GM10266 (cell line): ENCODE measurements at regions not wholly inside any gene's neighbourhood (a gene's known extent, or its start where the extent isn't known, plus 50 kb on each side); places are given as distances from the start of the nearest gene placed in this dataset.

ENCODE experiments used
- DNase-seq: peaks from one replicate; pipeline ENCODE4 v3.0.0; 2012; ENCODE audit errors: extremely low spot score
- TF ChIP-seq, protein P1 (sequence below): IDR thresholded peaks from 2 replicates; pipeline ENCODE4 v1.5.1; 2012; ENCODE audit warnings: mild to moderate bottlenecking, low read depth; ENCODE audit not compliant: control insufficient read depth, insufficient read depth; ENCODE audit errors: missing control alignments

DNA sequence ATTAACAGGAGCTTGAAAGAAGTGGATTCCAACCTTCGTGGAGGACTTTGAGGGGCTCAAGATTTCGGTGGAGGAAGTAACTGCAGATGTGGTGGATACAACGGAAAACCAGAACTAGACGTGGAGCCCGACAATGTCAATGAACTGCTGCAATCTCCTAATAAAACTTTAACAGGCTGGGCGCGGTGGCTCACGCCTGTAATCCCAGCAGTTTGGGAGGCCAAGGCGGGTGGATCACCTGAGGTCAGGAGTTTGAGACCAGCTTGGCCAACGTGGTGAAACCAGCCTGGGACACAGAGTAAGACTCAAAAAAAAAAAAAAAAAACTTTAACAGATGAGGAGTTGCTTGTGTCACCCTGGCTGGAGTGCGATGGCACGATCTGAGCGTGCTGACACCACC, 477.8 kb upstream of the MKI67 start:
- TF ChIP-seq, protein P1, sequence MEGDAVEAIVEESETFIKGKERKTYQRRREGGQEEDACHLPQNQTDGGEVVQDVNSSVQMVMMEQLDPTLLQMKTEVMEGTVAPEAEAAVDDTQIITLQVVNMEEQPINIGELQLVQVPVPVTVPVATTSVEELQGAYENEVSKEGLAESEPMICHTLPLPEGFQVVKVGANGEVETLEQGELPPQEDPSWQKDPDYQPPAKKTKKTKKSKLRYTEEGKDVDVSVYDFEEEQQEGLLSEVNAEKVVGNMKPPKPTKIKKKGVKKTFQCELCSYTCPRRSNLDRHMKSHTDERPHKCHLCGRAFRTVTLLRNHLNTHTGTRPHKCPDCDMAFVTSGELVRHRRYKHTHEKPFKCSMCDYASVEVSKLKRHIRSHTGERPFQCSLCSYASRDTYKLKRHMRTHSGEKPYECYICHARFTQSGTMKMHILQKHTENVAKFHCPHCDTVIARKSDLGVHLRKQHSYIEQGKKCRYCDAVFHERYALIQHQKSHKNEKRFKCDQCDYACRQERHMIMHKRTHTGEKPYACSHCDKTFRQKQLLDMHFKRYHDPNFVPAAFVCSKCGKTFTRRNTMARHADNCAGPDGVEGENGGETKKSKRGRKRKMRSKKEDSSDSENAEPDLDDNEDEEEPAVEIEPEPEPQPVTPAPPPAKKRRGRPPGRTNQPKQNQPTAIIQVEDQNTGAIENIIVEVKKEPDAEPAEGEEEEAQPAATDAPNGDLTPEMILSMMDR: no peak
- DNase-seq: no peak

DNA sequence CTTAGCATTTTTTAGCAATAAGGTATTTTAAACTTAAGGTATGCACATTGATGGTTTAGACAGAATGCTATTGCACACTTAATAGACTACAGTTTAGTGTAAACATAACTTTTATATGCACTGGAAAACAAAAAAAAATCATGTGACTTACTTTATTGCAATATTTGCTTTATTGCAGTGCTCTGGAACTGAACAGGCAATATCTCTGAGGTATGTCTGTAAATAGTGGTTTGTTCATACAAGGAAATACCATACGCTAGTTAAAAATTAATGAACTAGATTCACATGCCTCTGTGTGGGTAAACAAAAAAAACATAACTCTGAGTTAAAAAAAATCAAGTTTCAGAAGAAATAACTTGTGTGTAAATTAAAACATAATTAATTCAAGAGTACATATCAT, 479.0 kb upstream of the MKI67 start:
- TF ChIP-seq, protein P1: no peak
- DNase-seq: no peak

DNA sequence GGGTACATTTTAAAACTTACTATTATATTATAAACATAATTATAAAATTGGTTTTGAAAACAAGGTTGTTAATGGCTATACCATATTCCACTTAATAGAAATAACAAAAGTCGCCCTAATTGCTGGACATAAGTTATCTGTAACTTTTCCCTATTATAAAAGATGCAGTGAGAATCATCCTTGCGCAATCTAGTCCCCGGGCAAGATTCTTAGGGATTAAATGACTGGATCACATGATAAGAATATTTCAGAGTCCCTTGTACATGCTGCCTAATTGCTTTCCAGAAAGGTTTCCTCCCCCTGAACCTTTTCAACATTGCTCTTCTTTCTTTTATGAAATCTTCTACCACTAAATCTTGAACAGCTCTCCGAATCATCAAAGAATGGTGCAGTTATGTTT, 479.8 kb upstream of the MKI67 start:
- no peak for DNase-seq
- TF ChIP-seq, protein P1: no peak

DNA sequence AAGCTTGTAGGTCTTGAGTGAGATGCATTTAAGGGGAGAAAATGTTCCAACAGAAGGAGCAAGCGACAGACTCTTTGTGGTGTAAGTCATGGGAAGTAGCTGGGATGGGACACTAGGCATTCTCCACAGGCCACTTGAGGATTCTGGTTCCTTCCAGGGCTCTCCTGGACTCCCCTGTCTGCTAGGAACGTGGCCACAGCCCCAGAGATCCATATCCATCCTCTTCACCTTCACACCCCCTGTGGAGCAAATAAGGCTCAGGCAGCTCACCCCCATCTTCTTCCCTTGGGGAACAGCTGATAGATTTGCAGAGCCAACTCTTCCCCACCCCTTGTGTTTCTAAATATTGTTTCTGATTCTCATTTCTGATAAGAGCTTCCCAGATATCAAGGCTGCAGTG, 482.6 kb upstream of the MKI67 start:
- TF ChIP-seq, protein P1: no peak
- DNase-seq: no peak

DNA sequence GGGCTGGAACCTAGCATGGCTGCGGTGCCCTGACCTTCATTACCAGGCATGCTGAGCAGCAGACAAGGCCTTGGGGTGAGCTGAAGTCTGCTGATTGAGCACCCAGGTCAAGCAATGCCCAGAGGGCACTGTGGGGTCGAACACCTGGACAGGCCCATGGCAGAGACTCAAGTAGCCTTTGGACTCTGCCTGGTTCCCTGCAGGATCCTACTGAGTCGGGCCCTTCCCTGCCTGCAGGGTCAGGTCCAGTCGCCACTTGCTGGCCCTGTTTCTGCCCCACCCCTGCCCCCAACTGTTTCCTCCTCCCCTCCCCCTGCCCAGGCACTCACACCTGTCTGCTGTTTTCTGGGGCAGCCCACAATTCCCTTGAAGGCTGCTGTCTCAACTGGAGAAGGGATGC, 483.2 kb upstream of the MKI67 start:
- TF ChIP-seq, protein P1: no peak
- DNase-seq: no peak

DNA sequence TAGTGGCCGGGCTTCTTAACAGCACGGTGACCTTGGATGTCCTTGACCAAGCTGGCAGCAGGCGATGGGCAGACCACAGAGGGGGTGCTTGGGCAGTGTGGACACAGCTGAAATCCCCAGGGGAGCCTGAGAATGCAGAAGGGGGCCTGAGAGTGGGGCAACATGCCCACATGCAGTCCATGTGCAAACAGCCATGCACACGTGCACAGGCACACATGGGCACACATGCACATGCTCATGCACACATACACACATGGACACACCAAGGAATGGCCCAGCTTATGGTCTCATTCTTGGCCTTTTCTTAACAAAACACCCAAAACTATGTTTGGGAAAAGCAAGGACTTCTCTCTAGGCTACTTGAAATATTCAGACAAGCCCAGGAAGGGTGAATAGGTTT, 483.9 kb upstream of the MKI67 start:
- TF ChIP-seq, protein P1: no peak
- DNase-seq: no peak

DNA sequence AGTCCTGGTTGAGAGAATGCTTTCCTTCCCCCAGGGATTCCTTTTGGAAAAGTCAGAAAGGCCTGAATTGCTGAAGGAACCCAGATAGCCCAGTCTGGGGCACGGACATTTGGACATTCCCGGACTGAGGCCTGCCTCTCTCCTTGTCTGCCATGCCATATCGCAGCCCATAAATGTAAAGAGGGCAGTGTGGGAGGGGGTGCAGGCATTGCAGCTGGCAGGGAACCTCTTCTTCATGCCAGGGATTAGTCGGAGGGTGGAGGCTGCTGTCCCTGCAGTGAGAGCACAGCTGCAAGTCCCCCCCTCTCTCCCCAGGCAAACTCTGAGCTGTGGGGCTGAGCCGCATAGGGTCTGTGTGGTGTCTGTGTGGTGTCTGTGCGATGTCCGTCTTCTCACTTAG, 486.0 kb upstream of the MKI67 start:
- DNase-seq: no peak
- TF ChIP-seq, protein P1: no peak
